Endothelial cell of umbilical vein (primary cell): ENCODE measurements at regions not wholly inside any gene's neighbourhood (a gene's known extent, or its start where the extent isn't known, plus 50 kb on each side); places are given as distances from the start of the nearest gene placed in this dataset.

Source experiments
- BruUV-seq: library from RNA; stranded (reverse); fragments of 400-500 nt; replicated peaks from 2 replicates; lab custom pipeline; 2021; lab: Mats Ljungman, UMichigan
- CTCF ChIA-PET: fragments of 300-600, 350-600 bp; sonication (Branson Sonifier 250); formaldehyde crosslinking; loops from one replicate; lab custom pipeline; 2021; ENCODE audit warnings: antibody characterized with exemption, inconsistent platforms; lab: Charles Lee
- POLR2A ChIA-PET: fragments of 300-600, 350-600 bp; sonication (Branson Sonifier 250); formaldehyde crosslinking; loops from one replicate; lab custom pipeline; 2021; ENCODE audit warnings: antibody characterized with exemption, inconsistent platforms; lab: Charles Lee
- DNase-seq: peaks from one replicate; pipeline ENCODE4 v3.0.0-alpha.2; 2011; ENCODE audit warnings: low read depth, low spot score
- FAIRE-seq: peaks from 2 replicates; lab custom pipeline; 2011; peaks lifted over from hg19 to GRCh38; lab: Jason Lieb, UNC
- H2AFZ ChIP-seq: 2 replicates; pipeline ENCODE4 v1.6.0; 2012; ENCODE audit warnings: low read depth, low read length, control low read depth, inconsistent platforms
- H3K27ac ChIP-seq: 2 replicates; pipeline ENCODE4 v1.5.1; 2011; ENCODE audit warnings: low read depth, mild to moderate bottlenecking, control low read depth, low read length, moderate library complexity; ENCODE audit not compliant: insufficient read depth
- H3K27me3 ChIP-seq, 2 experiments: 2 replicates each; pipeline versions ENCODE4 v1.6.0 to v1.6.1; 2011; ENCODE audit warnings: low read length in 2 of 2, mixed read lengths in 1 of 2; ENCODE audit not compliant: control insufficient read depth in 2 of 2, insufficient read depth in 2 of 2
- H3K36me3 ChIP-seq, 2 experiments: 2 replicates in 1 of 2; 3 replicates in 1 of 2; pipeline ENCODE4 v1.5.1; 2011; ENCODE audit warnings: low read length in 2 of 2, mild to moderate bottlenecking in 1 of 2, moderate library complexity in 1 of 2; ENCODE audit not compliant: control insufficient read depth in 2 of 2, insufficient read depth in 2 of 2; ENCODE audit errors: extremely low read depth in 1 of 2
- H3K4me1 ChIP-seq: 3 replicates; pipeline ENCODE4 v1.5.1; 2011; ENCODE audit warnings: mild to moderate bottlenecking, low read length; ENCODE audit not compliant: control insufficient read depth, insufficient read depth; ENCODE audit errors: extremely low read depth
- H3K4me2 ChIP-seq: 2 replicates; pipeline ENCODE4 v1.6.1; 2011; ENCODE audit warnings: low read length, control low read depth, mixed read lengths; ENCODE audit not compliant: insufficient read depth
- H3K4me3 ChIP-seq, 3 experiments: fragments of 200-600 bp in 1 of 3; sonication (generic), shearing (Covaris generic) in 1 of 3; replicated peaks in 1 of 3; 2 replicates each; pipeline ENCODE4 v1.5.1; 2011 to 2016; ENCODE audit warnings: control low read depth in 3 of 3, low read length in 3 of 3, mild to moderate bottlenecking in 2 of 3, inconsistent platforms in 1 of 3, low read depth in 1 of 3, moderate library complexity in 1 of 3; ENCODE audit not compliant: insufficient read depth in 1 of 3
- H3K79me2 ChIP-seq: 2 replicates; pipeline ENCODE4 v1.6.0; 2012; ENCODE audit warnings: low read length, inconsistent platforms; ENCODE audit not compliant: control insufficient read depth, insufficient read depth
- H3K9ac ChIP-seq: replicated peaks from 2 replicates; pipeline ENCODE3; 2011; ENCODE audit warnings: low read length, control low read depth; ENCODE audit not compliant: insufficient read depth; ENCODE audit errors: extremely low read depth
- H3K9me1 ChIP-seq: replicated peaks from 3 replicates; pipeline ENCODE4 v1.6.0; 2011; ENCODE audit warnings: mild to moderate bottlenecking, low read length; ENCODE audit not compliant: control insufficient read depth, insufficient read depth; ENCODE audit errors: extremely low read depth
- H3K9me3 ChIP-seq: replicated peaks from 2 replicates; pipeline ENCODE4 v1.5.1; 2012; ENCODE audit warnings: low read length, inconsistent platforms; ENCODE audit not compliant: control insufficient read depth, insufficient read depth
- H4K20me1 ChIP-seq: replicated peaks from 2 replicates; pipeline ENCODE3; 2011; ENCODE audit warnings: mild to moderate bottlenecking, low read length; ENCODE audit not compliant: control insufficient read depth, insufficient read depth; ENCODE audit errors: extremely low read depth
- EZH2 ChIP-seq: IDR thresholded peaks from 2 replicates; pipeline ENCODE4 v1.6.1; 2012; ENCODE audit warnings: borderline replicate concordance, low read depth, mild to moderate bottlenecking, moderate library complexity, low read length, inconsistent platforms; ENCODE audit not compliant: severe bottlenecking
- FOS ChIP-seq: IDR thresholded peaks from 2 replicates; pipeline ENCODE4 v1.6.1; 2011; ENCODE audit warnings: mild to moderate bottlenecking, low read length, moderate library complexity, borderline replicate concordance; ENCODE audit not compliant: insufficient read depth
- GATA2 ChIP-seq: IDR thresholded peaks from 2 replicates; pipeline ENCODE4 v1.7.0; 2011; ENCODE audit warnings: low read depth, mild to moderate bottlenecking, moderate library complexity, mixed read lengths, low read length; ENCODE audit not compliant: insufficient read length, insufficient read depth
- JUN ChIP-seq: IDR thresholded peaks from 2 replicates; pipeline ENCODE4 v1.6.1; 2011; ENCODE audit warnings: borderline replicate concordance, low read depth; ENCODE audit not compliant: insufficient read length, insufficient read depth
- MYC ChIP-seq: IDR thresholded peaks from one replicate; pipeline ENCODE4 v1.6.1; 2011; ENCODE audit warnings: mild to moderate bottlenecking, low read depth, low read length
- POLR2A ChIP-seq: IDR thresholded peaks from 2 replicates; pipeline ENCODE4 v1.6.1; 2012; ENCODE audit warnings: low read depth, mild to moderate bottlenecking, control low read depth, low read length
- POLR2AphosphoS5 ChIP-seq: IDR thresholded peaks from 2 replicates; pipeline ENCODE4 v1.6.1; 2012; ENCODE audit warnings: low read depth, mild to moderate bottlenecking, control low read depth, low read length, moderate library complexity; ENCODE audit not compliant: insufficient read depth
- dilution Hi-C: fragments of 300-500 bp; cut with MboI; formaldehyde crosslinking; loops from one replicate; pipeline ENCODE4 v1.15.0; 2019; ENCODE audit warnings: low sequenced_read_pairs; ENCODE audit not compliant: extremely low pct_ligation_motif_present
- intact Hi-C: fragments of 100-400 bp; cut with micrococcal nuclease; formaldehyde crosslinking; loops from one replicate; pipeline ENCODE4 v1.10.0; 2022
- TF ChIP-seq, protein P1 (sequence below), 2 donors: IDR thresholded peaks; 1 replicate in 1 of 2; 2 replicates in 1 of 2; pipeline ENCODE4 v1.5.1; 2011; ENCODE audit warnings: low read length in 2 of 2, mild to moderate bottlenecking in 2 of 2, moderate library complexity in 2 of 2, control low read depth in 1 of 2, inconsistent platforms in 1 of 2, low read depth in 1 of 2; ENCODE audit not compliant: insufficient read depth in 1 of 2; ENCODE audit errors: extremely low read depth in 1 of 2
- TF ChIP-seq, protein P2 (sequence below): IDR thresholded peaks from 2 replicates; pipeline ENCODE4 v1.6.1; 2011; ENCODE audit not compliant: insufficient read depth, insufficient read length

DNA sequence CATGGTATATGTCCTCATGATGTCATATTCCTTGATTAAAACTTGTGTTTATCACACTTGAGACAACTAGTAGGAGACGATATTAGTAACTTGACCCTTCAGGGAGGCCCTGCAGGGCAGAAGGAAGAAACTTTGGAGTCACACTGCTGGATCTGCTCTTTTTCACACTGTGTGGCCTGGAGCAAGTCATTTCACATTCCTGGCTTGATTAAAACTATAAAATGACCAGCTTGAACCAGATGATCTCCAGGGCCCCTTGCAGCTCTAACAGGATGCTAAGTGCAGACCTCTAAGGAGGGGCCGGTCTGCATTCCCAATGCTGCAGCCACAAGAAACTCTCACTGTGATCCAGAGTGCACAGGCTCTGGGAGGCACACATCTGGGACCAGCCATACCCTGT, 146.4 kb upstream of the ZNF366 start:
- no peak for FAIRE-seq

More for the DNA sequence above, 146.4 kb upstream of the ZNF366 start:
- H3K9ac ChIP-seq = no peak overlapping the region
- no peaks in the 10 kb centered on the region for H3K4me1 ChIP-seq
- ChIA-PET CTCF (interaction anchor here (1.2 kb wide), 1 partner anchor 11 kb away, joined by 5 read pairs; no protein-coding TSS in a partner anchor), POLR2A (no interaction called here)
- no TSS peak for BruUV-seq
- TF ChIP-seq EZH2 (no peak), GATA2 (no peak), FOS (no peak), JUN (no peak), MYC (no peak), POLR2A (no peak), POLR2AphosphoS5 (no peak)
- TF ChIP-seq, protein P1, sequence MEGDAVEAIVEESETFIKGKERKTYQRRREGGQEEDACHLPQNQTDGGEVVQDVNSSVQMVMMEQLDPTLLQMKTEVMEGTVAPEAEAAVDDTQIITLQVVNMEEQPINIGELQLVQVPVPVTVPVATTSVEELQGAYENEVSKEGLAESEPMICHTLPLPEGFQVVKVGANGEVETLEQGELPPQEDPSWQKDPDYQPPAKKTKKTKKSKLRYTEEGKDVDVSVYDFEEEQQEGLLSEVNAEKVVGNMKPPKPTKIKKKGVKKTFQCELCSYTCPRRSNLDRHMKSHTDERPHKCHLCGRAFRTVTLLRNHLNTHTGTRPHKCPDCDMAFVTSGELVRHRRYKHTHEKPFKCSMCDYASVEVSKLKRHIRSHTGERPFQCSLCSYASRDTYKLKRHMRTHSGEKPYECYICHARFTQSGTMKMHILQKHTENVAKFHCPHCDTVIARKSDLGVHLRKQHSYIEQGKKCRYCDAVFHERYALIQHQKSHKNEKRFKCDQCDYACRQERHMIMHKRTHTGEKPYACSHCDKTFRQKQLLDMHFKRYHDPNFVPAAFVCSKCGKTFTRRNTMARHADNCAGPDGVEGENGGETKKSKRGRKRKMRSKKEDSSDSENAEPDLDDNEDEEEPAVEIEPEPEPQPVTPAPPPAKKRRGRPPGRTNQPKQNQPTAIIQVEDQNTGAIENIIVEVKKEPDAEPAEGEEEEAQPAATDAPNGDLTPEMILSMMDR (IDR thresholded peaks at IDR 0.05; ENCODE audit: extremely low read depth in 1 of 2, insufficient read depth in 1 of 2, low read depth in 1 of 2, low read length in 2 of 2) = no peak
- TF ChIP-seq, protein P2, sequence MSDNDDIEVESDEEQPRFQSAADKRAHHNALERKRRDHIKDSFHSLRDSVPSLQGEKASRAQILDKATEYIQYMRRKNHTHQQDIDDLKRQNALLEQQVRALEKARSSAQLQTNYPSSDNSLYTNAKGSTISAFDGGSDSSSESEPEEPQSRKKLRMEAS = no peak
- intact Hi-C loops (no loop called here), dilution Hi-C loops (no loop called here)
- no peak overlapping the region for H3K4me2 ChIP-seq
- no peak overlapping the region for H2AFZ ChIP-seq
- H3K27ac ChIP-seq = no peak overlapping the region
- H3K36me3 ChIP-seq = no peaks in the 10 kb centered on the region
- H3K79me2 ChIP-seq = no peaks in the 10 kb centered on the region
- no peak overlapping the region for H3K4me3 ChIP-seq
- DNase-seq = no peak
- no peaks in the 10 kb centered on the region for H3K9me3 ChIP-seq
- no peaks in the 10 kb centered on the region for H3K9me1 ChIP-seq
- no peaks in the 10 kb centered on the region for H4K20me1 ChIP-seq
- no peaks in the 10 kb centered on the region for H3K27me3 ChIP-seq
